ENCODE measurements at regions not wholly inside any gene's neighbourhood (a gene's known extent, or its start where the extent isn't known, plus 50 kb on each side); places are given as distances from the start of the nearest gene placed in this dataset.
A peak's percentile ranks its signal among the peaks of the same experiment; 100 is the strongest.
"Not testable (repeated sequence)": the region's sequence is repeated elsewhere in the genome, so short reads cannot be mapped to it uniquely, and the experiment has no call there.

- no peak for DNase-seq (ENCODE audit: low spot score)
Measured at GRCh38 chrX:4550018-4550417, 836.6 kb upstream of the PRKX start.

GRCh38 chrX:4547213-4547836 lies 833.9 kb upstream of the PRKX start:
- DNase-seq (ENCODE audit: low spot score) = peak; percentile 33

GRCh38 chrX:4546178-4546577 lies 832.7 kb upstream of the PRKX start:
- DNase-seq (ENCODE audit: low spot score) = not testable (repeated sequence)

GRCh38 chrX:4528247-4528646 lies 814.8 kb upstream of the PRKX start:
- DNase-seq (ENCODE audit: low spot score) = no peak

- DNase-seq (ENCODE audit: low spot score) = no peak
Measured at GRCh38 chrX:4485912-4486311, 772.5 kb upstream of the PRKX start.

GRCh38 chrX:4484266-4484665 lies 770.8 kb upstream of the PRKX start:
- DNase-seq (ENCODE audit: low spot score) = no peak

- DNase-seq (ENCODE audit: low spot score) = no peak
Measured at GRCh38 chrX:4451591-4451990, 738.1 kb upstream of the PRKX start.

GRCh38 chrX:4450177-4450576 lies 736.7 kb upstream of the PRKX start:
- no peak for DNase-seq (ENCODE audit: low spot score)

- DNase-seq (ENCODE audit: low spot score) = no peak
Measured at GRCh38 chrX:4435905-4436304, 722.5 kb upstream of the PRKX start.

- no peak for DNase-seq (ENCODE audit: low spot score)
Measured at GRCh38 chrX:4397471-4397870, 684.0 kb upstream of the PRKX start.

GRCh38 chrX:4382273-4382672 lies 668.8 kb upstream of the PRKX start:
- no peak for DNase-seq (ENCODE audit: low spot score)

- DNase-seq (ENCODE audit: low spot score) = no peak
Measured at GRCh38 chrX:4380710-4381109, 667.3 kb upstream of the PRKX start.

GRCh38 chrX:4379071-4379470 lies 665.6 kb upstream of the PRKX start:
- DNase-seq (ENCODE audit: low spot score) = no peak

- no peak for DNase-seq (ENCODE audit: low spot score)
Measured at GRCh38 chrX:4373791-4374190, 660.3 kb upstream of the PRKX start.

GRCh38 chrX:4358577-4358976 lies 645.1 kb upstream of the PRKX start:
- DNase-seq (ENCODE audit: low spot score) = no peak

- DNase-seq (ENCODE audit: low spot score) = no peak
Measured at GRCh38 chrX:4322916-4323315, 609.5 kb upstream of the PRKX start.

GRCh38 chrX:4320436-4320947 lies 607.0 kb upstream of the PRKX start:
- DNase-seq (ENCODE audit: low spot score) = no peak

GRCh38 chrX:4315891-4316290 lies 602.4 kb upstream of the PRKX start:
- no peak for DNase-seq (ENCODE audit: low spot score)

GRCh38 chrX:4314586-4314985 lies 601.1 kb upstream of the PRKX start:
- no peak for DNase-seq (ENCODE audit: low spot score)

- no peak for DNase-seq (ENCODE audit: low spot score)
Measured at GRCh38 chrX:4277122-4277521, 563.7 kb upstream of the PRKX start.

- no peak for DNase-seq (ENCODE audit: low spot score)
Measured at GRCh38 chrX:4268676-4269075, 555.2 kb upstream of the PRKX start.

GRCh38 chrX:4265036-4265435 lies 551.6 kb upstream of the PRKX start:
- DNase-seq (ENCODE audit: low spot score) = no peak

GRCh38 chrX:4263030-4263803 lies 549.8 kb upstream of the PRKX start:
- no peak for DNase-seq (ENCODE audit: low spot score)
